GM19468 (cell line): ENCODE measurements at regions not wholly inside any gene's neighbourhood (a gene's known extent, or its start where the extent isn't known, plus 50 kb on each side); places are given as distances from the start of the nearest gene placed in this dataset.
"Not testable (repeated sequence)": the region's sequence is repeated elsewhere in the genome, so short reads cannot be mapped to it uniquely, and the experiment has no call there.

Experiments used
- ATAC-seq: cut with Tn5 transposase; IDR thresholded peaks from one replicate; pipeline ENCODE4 v1.9.1; 2021; ENCODE audit warnings: mild to moderate bottlenecking, moderate library complexity, moderate number of reproducible peaks; ENCODE audit not compliant: unreplicated experiment; ENCODE audit errors: extremely low read depth

GRCh38 chr10:14429043-14429700 is 98.4 kb upstream of the FRMD4A start:
- no peak for ATAC-seq

- ATAC-seq = no peak
These were observed 94.3 kb upstream of the FRMD4A start for GRCh38 chr10:14425034-14425433.

GRCh38 chr10:14423111-14423744 is 92.5 kb upstream of the FRMD4A start:
- ATAC-seq = no peak

- ATAC-seq = no peak
These were observed 91.7 kb upstream of the FRMD4A start for GRCh38 chr10:14422431-14422830.

- ATAC-seq = no peak
These were observed 91.2 kb upstream of the FRMD4A start for GRCh38 chr10:14421941-14422340.

GRCh38 chr10:14417336-14417735 is 86.6 kb upstream of the FRMD4A start:
- not testable (repeated sequence) for ATAC-seq

- ATAC-seq = no peak
These were observed 85.6 kb upstream of the FRMD4A start for GRCh38 chr10:14416308-14416700.

GRCh38 chr10:14415676-14416307 is 85.1 kb upstream of the FRMD4A start:
- no peak for ATAC-seq

- ATAC-seq = no peak
These were observed 84.2 kb upstream of the FRMD4A start for GRCh38 chr10:14414901-14415300.

GRCh38 chr10:14413523-14413922 is 82.8 kb upstream of the FRMD4A start:
- ATAC-seq = no peak

GRCh38 chr10:14412624-14413023 is 81.9 kb upstream of the FRMD4A start:
- no peak for ATAC-seq

- no peak for ATAC-seq
These were observed 79.2 kb upstream of the FRMD4A start for GRCh38 chr10:14409856-14410458.

GRCh38 chr10:14409247-14409646 is 78.5 kb upstream of the FRMD4A start:
- no peak for ATAC-seq

- no peak for ATAC-seq
These were observed 77.4 kb upstream of the FRMD4A start for GRCh38 chr10:14408139-14408538.

GRCh38 chr10:14407567-14407966 is 76.8 kb upstream of the FRMD4A start:
- ATAC-seq = no peak

GRCh38 chr10:14405076-14406065 is 74.6 kb upstream of the FRMD4A start:
- ATAC-seq = no peak

- ATAC-seq = no peak
These were observed 73.3 kb upstream of the FRMD4A start for GRCh38 chr10:14403881-14404623.

- no peak for ATAC-seq
These were observed 72.6 kb upstream of the FRMD4A start for GRCh38 chr10:14403359-14403758.

GRCh38 chr10:14399641-14400040 is 68.9 kb upstream of the FRMD4A start:
- ATAC-seq = no peak
